Gastroesophageal sphincter (tissue), 3 donors: ENCODE measurements at regions not wholly inside any gene's neighbourhood (a gene's known extent, or its start where the extent isn't known, plus 50 kb on each side); places are given as distances from the start of the nearest gene placed in this dataset.
"Not testable (repeated sequence)": the region's sequence is repeated elsewhere in the genome, so short reads cannot be mapped to it uniquely, and the experiment has no call there.

Source experiments
- EP300 ChIP-seq: sonication (generic); formaldehyde crosslinking; IDR thresholded peaks from one replicate; pipeline ENCODE4 v1.6.1; 2017; ENCODE audit warnings: antibody characterized with exemption, mild to moderate bottlenecking
- POLR2A ChIP-seq, 2 donors: fragments of 450-650 bp; IDR thresholded peaks; one replicate each; pipeline ENCODE4 v1.6.1; 2017; ENCODE audit warnings: antibody characterized with exemption in 2 of 2, mild to moderate bottlenecking in 2 of 2, moderate library complexity in 1 of 2
- POLR2AphosphoS5 ChIP-seq: sonication (generic); formaldehyde crosslinking; IDR thresholded peaks from one replicate; pipeline ENCODE4 v1.6.1; 2017; ENCODE audit warnings: antibody characterized with exemption
- TF ChIP-seq, protein P1 (sequence below), 4 experiments: fragments of 200-600 bp in 2 of 4; fragments of 450-650 bp in 2 of 4; sonication (generic) in 1 of 4; IDR thresholded peaks; one replicate each; pipeline ENCODE4 v1.5.1; 2017 to 2019; ENCODE audit warnings: antibody characterized with exemption in 4 of 4, mild to moderate bottlenecking in 2 of 4, moderate library complexity in 2 of 4

DNA sequence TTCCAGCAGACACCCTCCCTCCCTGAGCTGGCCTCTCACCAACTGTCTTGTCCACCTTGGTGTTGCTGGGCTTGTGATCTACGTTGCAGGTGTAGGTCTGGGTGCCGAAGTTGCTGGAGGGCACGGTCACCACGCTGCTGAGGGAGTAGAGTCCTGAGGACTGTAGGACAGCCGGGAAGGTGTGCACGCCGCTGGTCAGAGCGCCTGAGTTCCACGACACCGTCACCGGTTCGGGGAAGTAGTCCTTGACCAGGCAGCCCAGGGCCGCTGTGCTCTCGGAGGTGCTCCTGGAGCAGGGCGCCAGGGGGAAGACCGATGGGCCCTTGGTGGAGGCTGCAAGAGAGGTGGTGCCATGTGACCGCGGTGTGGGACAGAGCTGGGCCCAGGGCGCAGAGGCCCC lies 118.1 kb downstream of the TMEM121 start:
- not testable (repeated sequence) for TF ChIP-seq POLR2A (IDR thresholded peaks at IDR 0.05); POLR2AphosphoS5; EP300
- TF ChIP-seq, protein P1, sequence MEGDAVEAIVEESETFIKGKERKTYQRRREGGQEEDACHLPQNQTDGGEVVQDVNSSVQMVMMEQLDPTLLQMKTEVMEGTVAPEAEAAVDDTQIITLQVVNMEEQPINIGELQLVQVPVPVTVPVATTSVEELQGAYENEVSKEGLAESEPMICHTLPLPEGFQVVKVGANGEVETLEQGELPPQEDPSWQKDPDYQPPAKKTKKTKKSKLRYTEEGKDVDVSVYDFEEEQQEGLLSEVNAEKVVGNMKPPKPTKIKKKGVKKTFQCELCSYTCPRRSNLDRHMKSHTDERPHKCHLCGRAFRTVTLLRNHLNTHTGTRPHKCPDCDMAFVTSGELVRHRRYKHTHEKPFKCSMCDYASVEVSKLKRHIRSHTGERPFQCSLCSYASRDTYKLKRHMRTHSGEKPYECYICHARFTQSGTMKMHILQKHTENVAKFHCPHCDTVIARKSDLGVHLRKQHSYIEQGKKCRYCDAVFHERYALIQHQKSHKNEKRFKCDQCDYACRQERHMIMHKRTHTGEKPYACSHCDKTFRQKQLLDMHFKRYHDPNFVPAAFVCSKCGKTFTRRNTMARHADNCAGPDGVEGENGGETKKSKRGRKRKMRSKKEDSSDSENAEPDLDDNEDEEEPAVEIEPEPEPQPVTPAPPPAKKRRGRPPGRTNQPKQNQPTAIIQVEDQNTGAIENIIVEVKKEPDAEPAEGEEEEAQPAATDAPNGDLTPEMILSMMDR (IDR thresholded peaks at IDR 0.05) = not testable (repeated sequence)
